Gastrocnemius medialis (tissue), 4 donors: ENCODE measurements at regions not wholly inside any gene's neighbourhood (a gene's known extent, or its start where the extent isn't known, plus 50 kb on each side); places are given as distances from the start of the nearest gene placed in this dataset.
A peak's percentile ranks its signal among the peaks of the same experiment; 100 is the strongest.

ENCODE experiments used
- ATAC-seq, 2 donors: fragments of 150-250 bp; one replicate each; pipeline ENCODE4 v1.9.1; 2016
- DNase-seq, 2 donors: peaks; one replicate each; pipeline ENCODE4 v3.0.0-alpha.2; 2019
- H3K27ac ChIP-seq, 4 donors: fragments of 200-600 bp; sonication (generic); 1 replicate in 1 of 4; 2 replicates in 3 of 4; pipeline ENCODE4 v1.5.1; 2016 to 2018; ENCODE audit warnings: mild to moderate bottlenecking in 2 of 4, moderate library complexity in 1 of 4
- H3K27me3 ChIP-seq, 3 donors: fragments of 200-600 bp; sonication (generic) in 2 of 3; 1 replicate in 1 of 3; 2 replicates in 2 of 3; pipeline versions ENCODE4 v1.5.1 to v1.6.0; 2016 to 2019; ENCODE audit warnings: mild to moderate bottlenecking in 1 of 3, moderate library complexity in 1 of 3
- H3K36me3 ChIP-seq, 2 donors: fragments of 200-600 bp; sonication (generic) in 1 of 2; one replicate each; pipeline ENCODE4 v1.5.1; 2017 to 2018
- H3K4me1 ChIP-seq, 2 donors: fragments of 200-600 bp; sonication (generic) in 1 of 2; one replicate each; pipeline ENCODE4 v1.5.1; 2016 to 2017; ENCODE audit warnings: mild to moderate bottlenecking in 2 of 2
- H3K4me3 ChIP-seq, 4 donors: fragments of 200-600 bp; sonication (generic) in 3 of 4; 1 replicate in 1 of 4; 2 replicates in 3 of 4; pipeline ENCODE4 v1.5.1; 2016 to 2019; ENCODE audit warnings: mild to moderate bottlenecking in 2 of 4
- H3K9me3 ChIP-seq, 3 donors: fragments of 200-600 bp; sonication (generic) in 2 of 3; 1 replicate in 1 of 3; 2 replicates in 2 of 3; pipeline ENCODE4 v1.5.1; 2016 to 2019
- CTCF ChIP-seq, 5 experiments: fragments of 450-650 bp in 3 of 5; fragments of 200-600 bp in 2 of 5; sonication (generic) in 2 of 5; IDR thresholded peaks in 4 of 5; conservative IDR thresholded peaks in 1 of 5; 1 replicate in 4 of 5; 2 replicates in 1 of 5; pipeline ENCODE4 v1.5.1; 2016 to 2019; ENCODE audit warnings: antibody characterized with exemption in 5 of 5, mild to moderate bottlenecking in 3 of 5, moderate library complexity in 3 of 5
- POLR2A ChIP-seq, 2 donors: fragments of 450-650 bp; IDR thresholded peaks; one replicate each; pipeline ENCODE4 v1.6.1; 2017; ENCODE audit warnings: antibody characterized with exemption in 2 of 2, mild to moderate bottlenecking in 2 of 2, moderate library complexity in 2 of 2
- in situ Hi-C, 4 donors: fragments of 200-750 bp; cut with MboI; loops; one replicate each; pipeline versions ENCODE4 v1.15.0 to v1.8.0; 2017; ENCODE audit warnings: low sequenced_read_pairs in 4 of 4
- intact Hi-C: fragments of 100-400 bp; cut with DNase I; formaldehyde crosslinking; loops from one replicate; pipeline ENCODE4 v1.15.1; 2023; ENCODE audit warnings: low total_unique reads

GRCh38 chr9:31597977-31598376 is 786.5 kb upstream of the ACO1 start:
- intact Hi-C loops, result no loop called here
- Histone ChIP-seq H3K9me3 (no peaks in the 10 kb centered on the region), H3K4me3 (no peak overlapping the region), H3K27ac (no peak overlapping the region), H3K4me1 (no peaks in the 10 kb centered on the region), H3K27me3 (no peaks in the 10 kb centered on the region), H3K36me3 (no peaks in the 10 kb centered on the region)
- ATAC-seq (no peak), DNase-seq (no peak)
- in situ Hi-C loops, result loop anchor here in 1 of 4 donors (25.0 kb wide), 1 partner anchor 89 kb away; no protein-coding TSS in a partner anchor
- TF ChIP-seq POLR2A (IDR thresholded peaks at IDR 0.05) (no peak), CTCF (IDR thresholded peaks at IDR 0.05 in 4 of 5, conservative IDR thresholded peaks at IDR 0.05 in 1 of 5) (no peak)

GRCh38 chr9:31601666-31602065 is 782.8 kb upstream of the ACO1 start:
- H3K4me3 ChIP-seq, result no peak overlapping the region
- no peaks in the 10 kb centered on the region for H3K36me3 ChIP-seq
- in situ Hi-C loops, result no loop called here
- intact Hi-C loops, result no loop called here
- peaks cover 0 to under 1% of the 10 kb centered on the region in 2 donors for H3K4me1 ChIP-seq
- no peaks in the 10 kb centered on the region for H3K9me3 ChIP-seq
- ATAC-seq (no peak), DNase-seq (no peak)
- no peak for TF ChIP-seq POLR2A (IDR thresholded peaks at IDR 0.05)
- no peak for TF ChIP-seq CTCF (IDR thresholded peaks at IDR 0.05 in 4 of 5, conservative IDR thresholded peaks at IDR 0.05 in 1 of 5)
- no peak overlapping the region for H3K27ac ChIP-seq
- no peaks in the 10 kb centered on the region for H3K27me3 ChIP-seq

- Histone ChIP-seq H3K27me3 (no peaks in the 10 kb centered on the region), H3K36me3 (no peaks in the 10 kb centered on the region), H3K27ac (no peak overlapping the region), H3K9me3 (no peaks in the 10 kb centered on the region), H3K4me3 (no peak overlapping the region), H3K4me1 (peaks cover 4 to 19% of the 10 kb centered on the region in 2 donors)
- intact Hi-C loops (no loop called here), in situ Hi-C loops (no loop called here)
- ATAC-seq (no peak), DNase-seq (no peak)
- TF ChIP-seq POLR2A (IDR thresholded peaks at IDR 0.05) (no peak), CTCF (IDR thresholded peaks at IDR 0.05 in 4 of 5, conservative IDR thresholded peaks at IDR 0.05 in 1 of 5) (no peak)
These were observed 779.9 kb upstream of the ACO1 start for GRCh38 chr9:31604531-31604930.

- ATAC-seq (no peak), DNase-seq (no peak)
- Histone ChIP-seq H3K4me1 (peaks cover 4 to 19% of the 10 kb centered on the region in 2 donors), H3K27me3 (no peaks in the 10 kb centered on the region), H3K36me3 (no peaks in the 10 kb centered on the region), H3K4me3 (no peak overlapping the region), H3K9me3 (no peaks in the 10 kb centered on the region), H3K27ac (no peak overlapping the region)
- intact Hi-C loops, result no loop called here
- in situ Hi-C loops, result no loop called here
- TF ChIP-seq CTCF (IDR thresholded peaks at IDR 0.05 in 4 of 5, conservative IDR thresholded peaks at IDR 0.05 in 1 of 5) (no peak), POLR2A (IDR thresholded peaks at IDR 0.05) (no peak)
These were observed 779.3 kb upstream of the ACO1 start for GRCh38 chr9:31605164-31605563.

GRCh38 chr9:31606678-31607077 is 777.8 kb upstream of the ACO1 start:
- Histone ChIP-seq H3K4me1 (peaks cover 4 to 19% of the 10 kb centered on the region in 2 donors), H3K27me3 (no peaks in the 10 kb centered on the region), H3K27ac (peak overlapping the region in 1 of 4 donors; percentile 13), H3K36me3 (no peaks in the 10 kb centered on the region), H3K4me3 (no peak overlapping the region), H3K9me3 (no peaks in the 10 kb centered on the region)
- TF ChIP-seq CTCF (IDR thresholded peaks at IDR 0.05 in 4 of 5, conservative IDR thresholded peaks at IDR 0.05 in 1 of 5) (no peak), POLR2A (IDR thresholded peaks at IDR 0.05) (no peak)
- DNase-seq, result no peak
- peak; percentile 53 to 58 for ATAC-seq
- intact Hi-C loops (no loop called here), in situ Hi-C loops (no loop called here)
